ENCODE measurements at regions not wholly inside any gene's neighbourhood (a gene's known extent, or its start where the extent isn't known, plus 50 kb on each side); places are given as distances from the start of the nearest gene placed in this dataset.

DNA sequence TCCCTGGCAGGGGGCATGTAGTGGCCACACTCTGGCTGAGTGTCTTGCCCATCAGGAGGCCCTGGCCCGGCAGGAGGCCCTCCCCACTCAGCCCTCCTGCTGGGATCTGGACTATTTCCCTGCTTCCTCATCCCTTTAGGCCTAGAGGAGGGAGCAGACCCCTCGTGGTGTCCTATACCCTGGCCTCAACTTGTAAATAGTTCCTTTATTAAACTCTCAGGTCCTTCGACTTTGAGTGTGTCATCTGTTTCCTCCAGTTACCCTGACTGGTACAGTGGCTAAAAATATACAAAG, 166.7 kb upstream of the GLI2 start:
- H3K9ac ChIP-seq (ENCODE audit: low read depth, low read length) = no peak overlapping the region
- ATAC-seq (ENCODE audit: insufficient read depth, low read depth) = no peak
- no peaks in the 10 kb centered on the region for H3K4me1 ChIP-seq (ENCODE audit: insufficient read depth, low read length)
- TF ChIP-seq, protein P1, sequence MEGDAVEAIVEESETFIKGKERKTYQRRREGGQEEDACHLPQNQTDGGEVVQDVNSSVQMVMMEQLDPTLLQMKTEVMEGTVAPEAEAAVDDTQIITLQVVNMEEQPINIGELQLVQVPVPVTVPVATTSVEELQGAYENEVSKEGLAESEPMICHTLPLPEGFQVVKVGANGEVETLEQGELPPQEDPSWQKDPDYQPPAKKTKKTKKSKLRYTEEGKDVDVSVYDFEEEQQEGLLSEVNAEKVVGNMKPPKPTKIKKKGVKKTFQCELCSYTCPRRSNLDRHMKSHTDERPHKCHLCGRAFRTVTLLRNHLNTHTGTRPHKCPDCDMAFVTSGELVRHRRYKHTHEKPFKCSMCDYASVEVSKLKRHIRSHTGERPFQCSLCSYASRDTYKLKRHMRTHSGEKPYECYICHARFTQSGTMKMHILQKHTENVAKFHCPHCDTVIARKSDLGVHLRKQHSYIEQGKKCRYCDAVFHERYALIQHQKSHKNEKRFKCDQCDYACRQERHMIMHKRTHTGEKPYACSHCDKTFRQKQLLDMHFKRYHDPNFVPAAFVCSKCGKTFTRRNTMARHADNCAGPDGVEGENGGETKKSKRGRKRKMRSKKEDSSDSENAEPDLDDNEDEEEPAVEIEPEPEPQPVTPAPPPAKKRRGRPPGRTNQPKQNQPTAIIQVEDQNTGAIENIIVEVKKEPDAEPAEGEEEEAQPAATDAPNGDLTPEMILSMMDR (IDR thresholded peaks at IDR 0.05; ENCODE audit: borderline replicate concordance, extremely low read depth, low read length, poor library complexity, severe bottlenecking) = no peak
- TF ChIP-seq EZH2 (IDR thresholded peaks at IDR 0.05; ENCODE audit: borderline replicate concordance, low read depth, low read length, severe bottlenecking) = no peak
- no peaks in the 10 kb centered on the region for H3K27me3 ChIP-seq (ENCODE audit: insufficient read depth, low read length, poor library complexity)
- no peak overlapping the region for H3K4me2 ChIP-seq (ENCODE audit: insufficient read depth, low read length)
- H3K9me3 ChIP-seq (ENCODE audit: insufficient read depth, low read length, severe bottlenecking) = no peaks in the 10 kb centered on the region
- no peaks in the 10 kb centered on the region for H4K20me1 ChIP-seq (ENCODE audit: insufficient read depth, low read length)
- no peak overlapping the region for H2AFZ ChIP-seq (ENCODE audit: low read depth, low read length)
- no peaks in the 10 kb centered on the region for H3K36me3 ChIP-seq (ENCODE audit: insufficient read depth, low read length)
- H3K4me3 ChIP-seq (ENCODE audit: low read depth in 1 of 2, low read length in 2 of 2) = no peak overlapping the region
- H3K79me2 ChIP-seq (ENCODE audit: insufficient read depth, low read length) = no peaks in the 10 kb centered on the region
- no peak for DNase-seq
- H3K27ac ChIP-seq (ENCODE audit: low read length) = no peak overlapping the region

DNA sequence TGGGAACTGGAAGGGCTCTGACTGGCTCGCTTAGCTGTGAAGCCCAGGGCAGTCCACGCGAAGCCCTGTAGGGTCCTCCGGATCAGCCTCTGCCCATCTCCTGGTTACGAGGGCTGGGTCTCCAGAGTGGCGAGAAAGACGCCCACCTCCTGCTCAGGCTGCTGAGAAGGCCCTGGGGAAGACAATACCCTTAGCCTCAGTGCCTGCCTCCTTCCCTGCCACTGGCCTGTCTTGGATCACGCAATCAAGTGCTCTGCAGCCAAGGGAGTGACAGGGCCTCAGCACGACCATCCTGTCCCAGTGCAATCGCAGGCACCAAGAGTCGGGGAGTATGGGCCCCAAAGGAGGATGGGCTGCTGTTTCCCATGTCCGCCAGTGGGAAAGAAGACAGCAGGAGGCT, 165.7 kb upstream of the GLI2 start:
- Histone ChIP-seq H4K20me1 (ENCODE audit: insufficient read depth, low read length) (no peaks in the 10 kb centered on the region), H3K4me1 (ENCODE audit: insufficient read depth, low read length) (no peaks in the 10 kb centered on the region), H3K4me3 (ENCODE audit: low read depth in 1 of 2, low read length in 2 of 2) (no peak overlapping the region), H3K4me2 (ENCODE audit: insufficient read depth, low read length) (no peak overlapping the region), H3K9me3 (ENCODE audit: insufficient read depth, low read length, severe bottlenecking) (no peaks in the 10 kb centered on the region), H3K9ac (ENCODE audit: low read depth, low read length) (no peak overlapping the region), H2AFZ (ENCODE audit: low read depth, low read length) (no peak overlapping the region), H3K27ac (ENCODE audit: low read length) (no peak overlapping the region), H3K79me2 (ENCODE audit: insufficient read depth, low read length) (no peaks in the 10 kb centered on the region), H3K36me3 (ENCODE audit: insufficient read depth, low read length) (no peaks in the 10 kb centered on the region), H3K27me3 (ENCODE audit: insufficient read depth, low read length, poor library complexity) (no peaks in the 10 kb centered on the region)
- TF ChIP-seq EZH2 (IDR thresholded peaks at IDR 0.05; ENCODE audit: borderline replicate concordance, low read depth, low read length, severe bottlenecking) = no peak
- TF ChIP-seq, protein P1 (IDR thresholded peaks at IDR 0.05; ENCODE audit: borderline replicate concordance, extremely low read depth, low read length, poor library complexity, severe bottlenecking) = no peak
- DNase-seq = no peak
- ATAC-seq (ENCODE audit: insufficient read depth, low read depth) = no peak

DNA sequence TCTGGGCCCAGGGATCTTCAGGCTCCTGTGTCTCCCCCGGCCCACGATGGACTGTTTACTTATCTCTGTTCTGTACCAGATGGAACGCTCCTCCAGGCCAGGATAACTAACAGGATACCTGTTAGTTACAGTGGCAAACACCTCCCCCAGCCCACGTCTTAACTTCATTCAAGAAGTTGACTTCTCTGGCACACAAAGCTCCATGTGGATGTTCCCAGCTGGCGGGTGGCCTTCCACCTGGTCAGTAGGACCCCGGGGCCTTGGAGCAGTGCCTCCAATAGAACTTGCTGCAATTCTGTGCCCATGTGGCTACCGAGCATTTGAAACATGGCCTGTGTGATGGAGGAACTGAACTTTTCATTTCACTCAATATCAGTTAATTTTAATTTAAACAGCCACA, 165.1 kb upstream of the GLI2 start:
- H3K9me3 ChIP-seq (ENCODE audit: insufficient read depth, low read length, severe bottlenecking) = no peaks in the 10 kb centered on the region
- no peak overlapping the region for H3K27ac ChIP-seq (ENCODE audit: low read length)
- H3K36me3 ChIP-seq (ENCODE audit: insufficient read depth, low read length) = no peaks in the 10 kb centered on the region
- H3K9ac ChIP-seq (ENCODE audit: low read depth, low read length) = no peak overlapping the region
- no peaks in the 10 kb centered on the region for H3K4me1 ChIP-seq (ENCODE audit: insufficient read depth, low read length)
- H4K20me1 ChIP-seq (ENCODE audit: insufficient read depth, low read length) = no peaks in the 10 kb centered on the region
- ATAC-seq (ENCODE audit: insufficient read depth, low read depth) (no peak), DNase-seq (no peak)
- peaks cover 1% of the 10 kb centered on the region for H3K27me3 ChIP-seq (ENCODE audit: insufficient read depth, low read length, poor library complexity)
- no peak overlapping the region for H3K4me2 ChIP-seq (ENCODE audit: insufficient read depth, low read length)
- H3K79me2 ChIP-seq (ENCODE audit: insufficient read depth, low read length) = no peaks in the 10 kb centered on the region
- no peak overlapping the region for H3K4me3 ChIP-seq (ENCODE audit: low read depth in 1 of 2, low read length in 2 of 2)
- H2AFZ ChIP-seq (ENCODE audit: low read depth, low read length) = no peak overlapping the region
- TF ChIP-seq EZH2 (IDR thresholded peaks at IDR 0.05; ENCODE audit: borderline replicate concordance, low read depth, low read length, severe bottlenecking) = no peak
- TF ChIP-seq, protein P1 (IDR thresholded peaks at IDR 0.05; ENCODE audit: borderline replicate concordance, extremely low read depth, low read length, poor library complexity, severe bottlenecking) = no peak
